Ovary (tissue), 3 donors: ENCODE measurements at regions not wholly inside any gene's neighbourhood (a gene's known extent, or its start where the extent isn't known, plus 50 kb on each side); places are given as distances from the start of the nearest gene placed in this dataset.

ENCODE experiments used
- POLR2A ChIP-seq: fragments of 450-650 bp; IDR thresholded peaks from one replicate; pipeline ENCODE4 v1.6.1; 2017; ENCODE audit warnings: antibody characterized with exemption, mild to moderate bottlenecking, moderate library complexity
- TF ChIP-seq, protein P1 (sequence below), 3 donors: fragments of 450-650 bp in 2 of 3; fragments of 200-600 bp in 1 of 3; IDR thresholded peaks; one replicate each; pipeline versions ENCODE4 v1.5.1 to v1.8.0; 2016 to 2022; ENCODE audit warnings: antibody characterized with exemption in 3 of 3, mild to moderate bottlenecking in 1 of 3
- donor health status: DM: no; HTN: no; CAD: no.

GRCh38 chr18:67428805-67429204 is 87.7 kb downstream of the DSEL start:
- TF ChIP-seq, protein P1, sequence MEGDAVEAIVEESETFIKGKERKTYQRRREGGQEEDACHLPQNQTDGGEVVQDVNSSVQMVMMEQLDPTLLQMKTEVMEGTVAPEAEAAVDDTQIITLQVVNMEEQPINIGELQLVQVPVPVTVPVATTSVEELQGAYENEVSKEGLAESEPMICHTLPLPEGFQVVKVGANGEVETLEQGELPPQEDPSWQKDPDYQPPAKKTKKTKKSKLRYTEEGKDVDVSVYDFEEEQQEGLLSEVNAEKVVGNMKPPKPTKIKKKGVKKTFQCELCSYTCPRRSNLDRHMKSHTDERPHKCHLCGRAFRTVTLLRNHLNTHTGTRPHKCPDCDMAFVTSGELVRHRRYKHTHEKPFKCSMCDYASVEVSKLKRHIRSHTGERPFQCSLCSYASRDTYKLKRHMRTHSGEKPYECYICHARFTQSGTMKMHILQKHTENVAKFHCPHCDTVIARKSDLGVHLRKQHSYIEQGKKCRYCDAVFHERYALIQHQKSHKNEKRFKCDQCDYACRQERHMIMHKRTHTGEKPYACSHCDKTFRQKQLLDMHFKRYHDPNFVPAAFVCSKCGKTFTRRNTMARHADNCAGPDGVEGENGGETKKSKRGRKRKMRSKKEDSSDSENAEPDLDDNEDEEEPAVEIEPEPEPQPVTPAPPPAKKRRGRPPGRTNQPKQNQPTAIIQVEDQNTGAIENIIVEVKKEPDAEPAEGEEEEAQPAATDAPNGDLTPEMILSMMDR (IDR thresholded peaks at IDR 0.05): no peak
- TF ChIP-seq POLR2A: no peak
